Panc1 (cell line): ENCODE measurements at regions not wholly inside any gene's neighbourhood (a gene's known extent, or its start where the extent isn't known, plus 50 kb on each side); places are given as distances from the start of the nearest gene placed in this dataset.

ENCODE experiments used
- ATAC-seq: fragments of 200-7000 bp; cut with Tn5 transposase; 2 replicates; pipeline ENCODE4 v1.9.1; 2020; ENCODE audit warnings: mild to moderate bottlenecking, moderate library complexity
- BruUV-seq: library from RNA; stranded (reverse); fragments of 400-500 nt; replicated peaks from 2 replicates; lab custom pipeline; 2021; lab: Mats Ljungman, UMichigan
- CTCF ChIA-PET: fragments of 300-600 bp; sonication (Branson Sonifier 250); formaldehyde crosslinking; loops from one replicate; lab custom pipeline; 2022; ENCODE audit warnings: antibody characterized with exemption; lab: Charles Lee
- POLR2A ChIA-PET: fragments of 300-600 bp; sonication (Branson Sonifier 250); formaldehyde crosslinking; loops from one replicate; lab custom pipeline; 2022; ENCODE audit warnings: antibody characterized with exemption; lab: Charles Lee
- DNase-seq: peaks from one replicate; pipeline ENCODE4 v3.0.0-alpha.2; 2010; ENCODE audit warnings: low read depth, low spot score
- H3K27ac ChIP-seq: 2 replicates; pipeline ENCODE4 v1.5.1; 2011; ENCODE audit warnings: mild to moderate bottlenecking, low read length, inconsistent platforms
- H3K27me3 ChIP-seq: fragments of 200-500 bp; sonication (Bioruptor generic); 2 replicates; pipeline ENCODE4 v1.6.0; 2014; ENCODE audit warnings: low read length, inconsistent platforms; ENCODE audit not compliant: control insufficient read depth, insufficient read depth
- H3K36me3 ChIP-seq: fragments of 200-500 bp; sonication (Bioruptor generic); 2 replicates; pipeline ENCODE4 v1.5.1; 2014; ENCODE audit warnings: inconsistent platforms, mild to moderate bottlenecking, low read length, moderate library complexity; ENCODE audit not compliant: control insufficient read depth, insufficient read depth
- H3K4me1 ChIP-seq: 2 replicates; pipeline ENCODE4 v1.5.1; 2011; ENCODE audit warnings: inconsistent platforms, mild to moderate bottlenecking, low read length, moderate library complexity; ENCODE audit not compliant: control insufficient read depth, insufficient read depth
- H3K4me3 ChIP-seq, 2 experiments: 2 replicates each; pipeline ENCODE4 v1.5.1; 2011 to 2012; ENCODE audit warnings: low read depth in 2 of 2, low read length in 2 of 2, mild to moderate bottlenecking in 2 of 2, inconsistent platforms in 1 of 2, moderate library complexity in 1 of 2
- H3K9me3 ChIP-seq: fragments of 200-500 bp; sonication (Bioruptor generic); 2 replicates; pipeline ENCODE4 v1.5.1; 2014; ENCODE audit warnings: low read depth, mild to moderate bottlenecking, inconsistent platforms, low read length, moderate library complexity; ENCODE audit not compliant: control insufficient read depth, insufficient read depth
- POLR2AphosphoS5 ChIP-seq: IDR thresholded peaks from 2 replicates; pipeline ENCODE4 v1.6.1; 2012; ENCODE audit warnings: mild to moderate bottlenecking, low read depth, low read length, moderate library complexity
- SIN3A ChIP-seq: IDR thresholded peaks from 2 replicates; pipeline ENCODE4 v1.6.1; 2012; ENCODE audit warnings: low read depth, mild to moderate bottlenecking, low read length, moderate library complexity, borderline replicate concordance; ENCODE audit not compliant: insufficient read depth
- TCF7L2 ChIP-seq: IDR thresholded peaks from 2 replicates; pipeline ENCODE4 v1.6.1; 2011; ENCODE audit warnings: mild to moderate bottlenecking, low read depth, low read length, inconsistent platforms
- in situ Hi-C: cut with HindIII; loops from 2 replicates; pipeline ENCODE4 v1.10.0; 2016; ENCODE audit warnings: low sequenced_read_pairs, low pct_unique_long_range_greater_than_20kb
- intact Hi-C: fragments of 100-400 bp; cut with micrococcal nuclease; formaldehyde crosslinking; loops from one replicate; pipeline ENCODE4 v1.10.0; 2022; ENCODE audit not compliant: unreplicated experiment
- TF ChIP-seq, protein P1 (sequence below): fragments of 450-650 bp; IDR thresholded peaks from 2 replicates; pipeline ENCODE4 v1.5.1; 2017; ENCODE audit warnings: mild to moderate bottlenecking
- TF ChIP-seq, protein P2 (sequence below), 2 experiments: IDR thresholded peaks; 2 replicates each; pipeline ENCODE4 v1.6.1; 2011 to 2012; ENCODE audit warnings: low read depth in 2 of 2, control low read depth in 1 of 2, low read length in 1 of 2, mild to moderate bottlenecking in 1 of 2, moderate library complexity in 1 of 2; ENCODE audit not compliant: insufficient read depth in 1 of 2

DNA sequence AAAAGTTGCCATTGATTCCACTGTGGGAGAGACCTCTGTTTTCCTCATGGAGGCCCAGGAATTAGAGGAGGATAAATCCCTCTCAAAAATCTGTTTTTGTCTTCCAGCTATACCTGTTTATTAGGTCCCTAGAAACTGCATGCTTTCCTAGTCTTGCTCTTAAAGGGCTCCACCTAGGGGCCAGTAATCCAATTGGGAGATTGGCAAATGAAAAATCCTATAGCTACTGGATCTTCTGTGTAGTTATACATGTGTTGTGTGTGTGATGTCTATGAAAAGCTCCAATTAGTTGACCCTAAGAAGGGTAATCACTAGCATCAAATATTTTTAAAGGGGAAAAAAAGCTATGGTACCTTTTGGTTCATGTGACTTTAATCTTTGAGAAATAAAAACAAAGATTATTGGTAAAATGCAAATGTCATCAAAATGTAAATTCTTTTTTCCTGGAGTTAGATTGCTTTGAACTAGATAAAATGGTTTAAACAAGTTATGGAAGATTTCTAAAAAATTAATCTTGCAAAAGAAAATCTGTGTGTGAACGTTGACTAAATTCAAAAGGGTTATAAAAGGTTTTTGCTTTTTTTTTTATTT lies 63.4 kb upstream of the C1QTNF9B start:
- TF ChIP-seq, protein P1, sequence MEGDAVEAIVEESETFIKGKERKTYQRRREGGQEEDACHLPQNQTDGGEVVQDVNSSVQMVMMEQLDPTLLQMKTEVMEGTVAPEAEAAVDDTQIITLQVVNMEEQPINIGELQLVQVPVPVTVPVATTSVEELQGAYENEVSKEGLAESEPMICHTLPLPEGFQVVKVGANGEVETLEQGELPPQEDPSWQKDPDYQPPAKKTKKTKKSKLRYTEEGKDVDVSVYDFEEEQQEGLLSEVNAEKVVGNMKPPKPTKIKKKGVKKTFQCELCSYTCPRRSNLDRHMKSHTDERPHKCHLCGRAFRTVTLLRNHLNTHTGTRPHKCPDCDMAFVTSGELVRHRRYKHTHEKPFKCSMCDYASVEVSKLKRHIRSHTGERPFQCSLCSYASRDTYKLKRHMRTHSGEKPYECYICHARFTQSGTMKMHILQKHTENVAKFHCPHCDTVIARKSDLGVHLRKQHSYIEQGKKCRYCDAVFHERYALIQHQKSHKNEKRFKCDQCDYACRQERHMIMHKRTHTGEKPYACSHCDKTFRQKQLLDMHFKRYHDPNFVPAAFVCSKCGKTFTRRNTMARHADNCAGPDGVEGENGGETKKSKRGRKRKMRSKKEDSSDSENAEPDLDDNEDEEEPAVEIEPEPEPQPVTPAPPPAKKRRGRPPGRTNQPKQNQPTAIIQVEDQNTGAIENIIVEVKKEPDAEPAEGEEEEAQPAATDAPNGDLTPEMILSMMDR, result peak; percentile 74
- no peak for TF ChIP-seq TCF7L2
- no peak for TF ChIP-seq SIN3A
- no peak for TF ChIP-seq POLR2AphosphoS5
- TF ChIP-seq, protein P2, sequence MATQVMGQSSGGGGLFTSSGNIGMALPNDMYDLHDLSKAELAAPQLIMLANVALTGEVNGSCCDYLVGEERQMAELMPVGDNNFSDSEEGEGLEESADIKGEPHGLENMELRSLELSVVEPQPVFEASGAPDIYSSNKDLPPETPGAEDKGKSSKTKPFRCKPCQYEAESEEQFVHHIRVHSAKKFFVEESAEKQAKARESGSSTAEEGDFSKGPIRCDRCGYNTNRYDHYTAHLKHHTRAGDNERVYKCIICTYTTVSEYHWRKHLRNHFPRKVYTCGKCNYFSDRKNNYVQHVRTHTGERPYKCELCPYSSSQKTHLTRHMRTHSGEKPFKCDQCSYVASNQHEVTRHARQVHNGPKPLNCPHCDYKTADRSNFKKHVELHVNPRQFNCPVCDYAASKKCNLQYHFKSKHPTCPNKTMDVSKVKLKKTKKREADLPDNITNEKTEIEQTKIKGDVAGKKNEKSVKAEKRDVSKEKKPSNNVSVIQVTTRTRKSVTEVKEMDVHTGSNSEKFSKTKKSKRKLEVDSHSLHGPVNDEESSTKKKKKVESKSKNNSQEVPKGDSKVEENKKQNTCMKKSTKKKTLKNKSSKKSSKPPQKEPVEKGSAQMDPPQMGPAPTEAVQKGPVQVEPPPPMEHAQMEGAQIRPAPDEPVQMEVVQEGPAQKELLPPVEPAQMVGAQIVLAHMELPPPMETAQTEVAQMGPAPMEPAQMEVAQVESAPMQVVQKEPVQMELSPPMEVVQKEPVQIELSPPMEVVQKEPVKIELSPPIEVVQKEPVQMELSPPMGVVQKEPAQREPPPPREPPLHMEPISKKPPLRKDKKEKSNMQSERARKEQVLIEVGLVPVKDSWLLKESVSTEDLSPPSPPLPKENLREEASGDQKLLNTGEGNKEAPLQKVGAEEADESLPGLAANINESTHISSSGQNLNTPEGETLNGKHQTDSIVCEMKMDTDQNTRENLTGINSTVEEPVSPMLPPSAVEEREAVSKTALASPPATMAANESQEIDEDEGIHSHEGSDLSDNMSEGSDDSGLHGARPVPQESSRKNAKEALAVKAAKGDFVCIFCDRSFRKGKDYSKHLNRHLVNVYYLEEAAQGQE (IDR thresholded peaks at IDR 0.05; ENCODE audit: insufficient read depth in 1 of 2, low read depth in 2 of 2, low read length in 1 of 2), result no peak
- BruUV-seq, result no TSS peak
- Histone ChIP-seq H3K9me3 (no peaks in the 10 kb centered on the region), H3K27me3 (no peaks in the 10 kb centered on the region), H3K4me3 (no peak overlapping the region), H3K36me3 (no peaks in the 10 kb centered on the region), H3K27ac (no peak overlapping the region), H3K4me1 (no peaks in the 10 kb centered on the region)
- ATAC-seq, result peak; percentile 66; the same call in 1 of the 2 replicates
- ChIA-PET CTCF (interaction anchor here (0.6 kb wide), 1 partner anchor 330 kb away, joined by 3 read pairs; no protein-coding TSS in a partner anchor), POLR2A (no interaction called here)
- DNase-seq, result peak; percentile 2
- intact Hi-C loops (no loop called here), in situ Hi-C loops (no loop called here)

DNA sequence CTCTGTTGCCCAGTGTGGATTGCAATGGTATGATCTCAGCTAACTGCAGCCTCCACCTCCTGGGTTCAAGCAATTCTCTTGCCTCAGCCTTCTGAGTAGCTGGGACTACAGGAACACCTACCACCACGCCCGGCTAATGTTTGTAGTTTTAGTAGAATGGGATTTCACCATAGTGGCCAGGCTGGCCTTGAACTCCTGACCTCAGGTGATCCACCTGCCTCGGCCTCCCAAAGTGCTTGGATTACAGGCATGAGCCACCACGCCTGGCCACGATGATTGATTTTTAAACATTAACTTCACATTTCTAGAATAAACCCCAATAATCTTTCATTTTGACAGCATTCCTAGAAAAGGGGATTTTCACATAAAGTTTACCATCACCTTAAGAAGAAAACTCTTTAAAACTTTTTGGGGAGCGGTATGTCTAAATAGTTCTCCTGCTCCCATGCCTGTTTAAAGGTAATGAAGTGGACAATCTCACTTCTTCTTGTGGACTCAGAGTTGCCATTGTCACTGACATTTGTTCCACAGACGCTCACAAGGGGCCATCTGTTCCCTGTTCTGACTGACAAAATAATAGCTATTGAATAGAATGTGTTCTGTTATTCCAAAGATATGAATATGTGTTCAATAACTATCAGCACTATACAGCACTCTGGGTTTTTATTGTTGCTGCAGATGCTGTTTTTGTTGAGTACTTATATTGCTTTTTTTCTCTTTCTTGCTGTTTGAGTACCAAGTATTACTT lies 66.1 kb upstream of the C1QTNF9B start:
- H3K4me3 ChIP-seq, result no peak overlapping the region
- ATAC-seq, result no peak
- CTCF ChIA-PET, result no interaction called here

More for the DNA sequence above, 66.1 kb upstream of the C1QTNF9B start:
- Histone ChIP-seq H3K27ac (no peak overlapping the region), H3K9me3 (no peaks in the 10 kb centered on the region), H3K27me3 (peaks cover 2% of the 10 kb centered on the region; the same call in 1 of the 2 replicates), H3K4me1 (no peaks in the 10 kb centered on the region), H3K36me3 (no peaks in the 10 kb centered on the region)
- POLR2A ChIA-PET, result no interaction called here
- in situ Hi-C loops (no loop called here), intact Hi-C loops (no loop called here)
- TF ChIP-seq, protein P1, result no peak
- no peak for TF ChIP-seq SIN3A
- no peak for TF ChIP-seq POLR2AphosphoS5
- no peak for TF ChIP-seq TCF7L2
- TF ChIP-seq, protein P2 (IDR thresholded peaks at IDR 0.05; ENCODE audit: insufficient read depth in 1 of 2, low read depth in 2 of 2, low read length in 1 of 2), result no peak
- BruUV-seq, result no TSS peak
- no peak for DNase-seq
